HepG2 (cell line): ENCODE measurements at regions not wholly inside any gene's neighbourhood (a gene's known extent, or its start where the extent isn't known, plus 50 kb on each side); places are given as distances from the start of the nearest gene placed in this dataset.

Experiments
- ATAC-seq: fragments of 200-7000 bp; cut with Tn5 transposase; 3 replicates; pipeline ENCODE4 v1.9.1; 2020; ENCODE audit warnings: mild to moderate bottlenecking, moderate library complexity
- BruUV-seq: library from RNA; stranded (reverse); fragments of 400-500 nt; replicated peaks from 2 replicates; lab custom pipeline; 2021; lab: Mats Ljungman, UMichigan
- CTCF ChIA-PET: fragments of 300-600 bp; formaldehyde crosslinking; extraction: SDS; loops from one replicate; lab custom pipeline; 2021; ENCODE audit warnings: low total read pairs, inconsistent platforms, low intra/inter-chr PET ratio; lab: Yijun Ruan, JAX
- POLR2A ChIA-PET: fragments of 350-600 bp; sonication (Branson Sonifier 250); formaldehyde crosslinking; loops from one replicate; lab custom pipeline; 2020; ENCODE audit warnings: antibody characterized with exemption, inconsistent platforms; lab: Yijun Ruan, JAX
- DNase-seq: peaks from one replicate; pipeline ENCODE4 v3.0.0-alpha.2; 2015; ENCODE audit warnings: low spot score
- FAIRE-seq: peaks from 3 replicates; lab custom pipeline; 2011; peaks lifted over from hg19 to GRCh38; lab: Jason Lieb, UNC
- H2AFZ ChIP-seq: one replicate; pipeline ENCODE4 v1.6.1; 2011; ENCODE audit warnings: low read length, inconsistent platforms
- H3K27ac ChIP-seq: fragments of 300-600 bp; 3 replicates; pipeline ENCODE4 v1.8.0; 2011; ENCODE audit warnings: mixed run types, mild to moderate bottlenecking, mixed read lengths, low read length, inconsistent platforms; ENCODE audit not compliant: insufficient read depth; ENCODE audit errors: extremely low read length
- H3K27me3 ChIP-seq, 2 experiments: fragments of 200-600 bp in 1 of 2; 2 replicates in 1 of 2; 3 replicates in 1 of 2; pipeline versions ENCODE4 v1.6.0 to v1.8.0; 2011; ENCODE audit warnings: low read length in 2 of 2, mild to moderate bottlenecking in 2 of 2, moderate library complexity in 2 of 2, inconsistent platforms in 1 of 2; ENCODE audit not compliant: insufficient read depth in 2 of 2, control insufficient read depth in 1 of 2
- H3K36me3 ChIP-seq, 2 experiments: fragments of 200-600 bp in 1 of 2; replicated peaks in 1 of 2; 2 replicates in 1 of 2; 3 replicates in 1 of 2; pipeline versions ENCODE4 v1.5.1 to v1.8.0; 2011; ENCODE audit warnings: low read length in 2 of 2, inconsistent platforms in 1 of 2; ENCODE audit not compliant: insufficient read depth in 2 of 2, control insufficient read depth in 1 of 2
- H3K4me1 ChIP-seq: 2 replicates; pipeline ENCODE4 v1.5.1; 2012; ENCODE audit warnings: low read length, inconsistent platforms; ENCODE audit not compliant: insufficient read depth
- H3K4me2 ChIP-seq: 2 replicates; pipeline ENCODE4 v1.6.0; 2011; ENCODE audit warnings: low read depth, low read length, inconsistent platforms
- H3K4me3 ChIP-seq, 3 experiments: fragments of 200-600 bp in 1 of 3; sonication (generic), shearing (Covaris generic) in 1 of 3; replicated peaks in 1 of 3; 2 replicates each; pipeline ENCODE4 v1.5.1; 2011 to 2016; ENCODE audit warnings: low read length in 3 of 3, inconsistent platforms in 2 of 3, low read depth in 2 of 3, mild to moderate bottlenecking in 2 of 3, control low read depth in 1 of 3, mixed read lengths in 1 of 3; ENCODE audit not compliant: insufficient read depth in 1 of 3
- H3K79me2 ChIP-seq: one replicate; pipeline ENCODE4 v1.6.1; 2011; ENCODE audit warnings: low read length, inconsistent platforms; ENCODE audit not compliant: insufficient read depth
- H3K9ac ChIP-seq: 2 replicates; pipeline ENCODE4 v1.6.0; 2011; ENCODE audit warnings: mild to moderate bottlenecking, low read depth, low read length, inconsistent platforms; ENCODE audit not compliant: insufficient read depth
- H3K9me3 ChIP-seq: 2 replicates; pipeline ENCODE4 v1.5.1; 2012; ENCODE audit warnings: mild to moderate bottlenecking, low read length
- H4K20me1 ChIP-seq: 2 replicates; pipeline ENCODE4 v1.6.0; 2011; ENCODE audit warnings: inconsistent platforms, mild to moderate bottlenecking, low read length, moderate library complexity; ENCODE audit not compliant: insufficient read depth
- CAMTA2 ChIP-seq: sonication (generic); formaldehyde crosslinking; IDR thresholded peaks from 2 replicates; pipeline ENCODE4 v1.4.0; 2020; ENCODE audit warnings: mild to moderate bottlenecking, missing genetic modification reagents, borderline replicate concordance
- CEBPB ChIP-seq: IDR thresholded peaks from 2 replicates; pipeline ENCODE4 v1.6.1; 2011; ENCODE audit warnings: low read depth, low read length, improper control_type of control experiment, borderline replicate concordance
- CENPX ChIP-seq: sonication (generic); formaldehyde crosslinking; IDR thresholded peaks from 2 replicates; pipeline ENCODE4 v1.9.0; 2021; ENCODE audit warnings: mild to moderate bottlenecking, missing genetic modification reagents, moderate library complexity
- EHMT2 ChIP-seq: fragments of 200-600 bp; sonication (generic); IDR thresholded peaks from 2 replicates; pipeline ENCODE4 v1.7.0; 2017; ENCODE audit warnings: antibody characterized with exemption, low read depth, low read length, borderline replicate concordance
- GABPB1 ChIP-seq: IDR thresholded peaks from 2 replicates; pipeline ENCODE4 v1.6.1; 2016; ENCODE audit warnings: mild to moderate bottlenecking, missing genetic modification reagents, moderate library complexity, missing compliant biosample characterization
- SALL1 ChIP-seq: sonication (generic); formaldehyde crosslinking; IDR thresholded peaks from 2 replicates; pipeline ENCODE4 v1.8.0; 2022; ENCODE audit warnings: mild to moderate bottlenecking, missing genetic modification reagents
- U2AF2 ChIP-seq: fragments of 200-400 bp; formaldehyde crosslinking; IDR thresholded peaks from 2 replicates; pipeline ENCODE4 v1.6.1; 2017; ENCODE audit warnings: low read depth, mild to moderate bottlenecking, low read length
- YEATS4 ChIP-seq: sonication (generic); formaldehyde crosslinking; IDR thresholded peaks from 2 replicates; pipeline ENCODE4 v1.4.0; 2020; ENCODE audit warnings: missing genetic modification reagents, borderline replicate concordance
- ZBTB38 ChIP-seq: sonication (generic); formaldehyde crosslinking; IDR thresholded peaks from 2 replicates; pipeline ENCODE4 v1.5.1; 2020; ENCODE audit warnings: mild to moderate bottlenecking, missing genetic modification reagents
- ZBTB44 ChIP-seq: sonication (generic); formaldehyde crosslinking; IDR thresholded peaks from 2 replicates; pipeline ENCODE4 v1.4.0; 2020; ENCODE audit warnings: missing genetic modification reagents
- ZNF75D ChIP-seq: sonication (generic); formaldehyde crosslinking; IDR thresholded peaks from 2 replicates; pipeline ENCODE4 v1.8.1; 2023; ENCODE audit warnings: missing genetic modification reagents, mild to moderate bottlenecking, borderline replicate concordance
- WGBS: methylation state at CpG from one replicate; pipeline ENCODE4 v1.1.6; 2017; ENCODE audit warnings: low lambda C conversion rate; 5-methylcytosine and 5-hydroxymethylcytosine counted together
- in situ Hi-C: cut with HindIII; loops from 2 replicates; pipeline ENCODE4 v1.10.0; 2017; ENCODE audit warnings: low pct_unique_long_range_greater_than_20kb; ENCODE audit not compliant: extremely low pct_ligation_motif_present
- intact Hi-C: fragments of 100-400 bp; cut with micrococcal nuclease; formaldehyde crosslinking; loops from one replicate; pipeline ENCODE4 v1.10.0; 2022; ENCODE audit not compliant: unreplicated experiment
- TF ChIP-seq, protein P1 (sequence below): sonication (generic); formaldehyde crosslinking; IDR thresholded peaks from 2 replicates; pipeline ENCODE4 v1.5.0; 2020; ENCODE audit warnings: mild to moderate bottlenecking, missing genetic modification reagents
- TF ChIP-seq, protein P2 (sequence below): sonication (generic); formaldehyde crosslinking; IDR thresholded peaks from 2 replicates; pipeline ENCODE4 v1.9.0; 2021; ENCODE audit warnings: missing genetic modification reagents, borderline replicate concordance

GRCh38 chr3:75985432-75985831 lies 200.1 kb upstream of the ZNF717 start:
- Histone ChIP-seq H3K36me3 (no peaks in the 10 kb centered on the region), H3K9me3 (peaks cover 69% of the 10 kb centered on the region), H3K27me3 (no peaks in the 10 kb centered on the region), H3K9ac (no peak overlapping the region), H3K4me2 (no peak overlapping the region), H3K79me2 (no peaks in the 10 kb centered on the region), H3K27ac (no peak overlapping the region), H3K4me3 (no peak overlapping the region), H3K4me1 (no peaks in the 10 kb centered on the region), H2AFZ (no peak overlapping the region), H4K20me1 (no peaks in the 10 kb centered on the region)
- in situ Hi-C loops (no loop called here), intact Hi-C loops (no loop called here)
- CTCF ChIA-PET, result no interaction called here
- DNase-seq, result no peak
- TF ChIP-seq ZBTB38 (CRISPR knock-in tag) (no peak), GABPB1 (CRISPR knock-in tag) (no peak), CEBPB (peak; percentile 53; the same call in 1 of the 2 replicates)
- ATAC-seq, result no peak
- POLR2A ChIA-PET, result no interaction called here
- no peak for FAIRE-seq
- 2% methylated on average over 2 of the region's 2 CpGs for WGBS
- no TSS peak for BruUV-seq

DNA sequence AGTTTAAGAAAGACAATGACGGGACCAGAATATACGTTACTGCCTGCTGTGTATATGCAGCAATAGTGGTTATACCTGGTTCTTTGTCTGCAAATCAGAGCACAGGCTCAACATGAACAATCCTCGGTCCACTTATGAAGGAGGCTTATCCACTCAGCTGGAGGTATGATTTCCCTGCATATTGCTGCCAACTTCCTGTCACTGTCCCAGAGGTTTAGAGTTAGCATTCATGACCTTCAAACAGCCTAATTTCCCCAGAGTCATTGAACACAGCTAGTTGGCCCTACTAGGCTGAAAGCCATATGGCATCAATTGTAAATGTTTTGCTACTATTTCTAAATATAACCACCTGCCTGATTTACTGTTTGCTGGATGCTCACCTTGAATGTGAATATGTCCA lies 224.9 kb upstream of the ZNF717 start:
- ChIA-PET POLR2A (no interaction called here), CTCF (no interaction called here)
- no peaks in the 10 kb centered on the region for H3K79me2 ChIP-seq
- no peak overlapping the region for H2AFZ ChIP-seq
- in situ Hi-C loops (no loop called here), intact Hi-C loops (no loop called here)
- FAIRE-seq (no peak), DNase-seq (no peak), ATAC-seq (no peak)
- BruUV-seq, result no TSS peak
- no peaks in the 10 kb centered on the region for H3K4me1 ChIP-seq
- no peaks in the 10 kb centered on the region for H3K27me3 ChIP-seq
- H4K20me1 ChIP-seq, result no peaks in the 10 kb centered on the region
- no peak overlapping the region for H3K27ac ChIP-seq
- peaks cover 36% of the 10 kb centered on the region; the same call in 1 of the 2 replicates for H3K9me3 ChIP-seq
- H3K9ac ChIP-seq, result no peak overlapping the region
- H3K4me2 ChIP-seq, result no peak overlapping the region
- H3K36me3 ChIP-seq, result no peaks in the 10 kb centered on the region
- WGBS, result 25% methylated on average over 3 of the region's 3 CpGs
- H3K4me3 ChIP-seq, result no peak overlapping the region
- TF ChIP-seq YEATS4, result no peak
- no peak for TF ChIP-seq ZBTB44
- TF ChIP-seq ZNF75D (CRISPR knock-in tag), result no peak
- TF ChIP-seq, protein P1, sequence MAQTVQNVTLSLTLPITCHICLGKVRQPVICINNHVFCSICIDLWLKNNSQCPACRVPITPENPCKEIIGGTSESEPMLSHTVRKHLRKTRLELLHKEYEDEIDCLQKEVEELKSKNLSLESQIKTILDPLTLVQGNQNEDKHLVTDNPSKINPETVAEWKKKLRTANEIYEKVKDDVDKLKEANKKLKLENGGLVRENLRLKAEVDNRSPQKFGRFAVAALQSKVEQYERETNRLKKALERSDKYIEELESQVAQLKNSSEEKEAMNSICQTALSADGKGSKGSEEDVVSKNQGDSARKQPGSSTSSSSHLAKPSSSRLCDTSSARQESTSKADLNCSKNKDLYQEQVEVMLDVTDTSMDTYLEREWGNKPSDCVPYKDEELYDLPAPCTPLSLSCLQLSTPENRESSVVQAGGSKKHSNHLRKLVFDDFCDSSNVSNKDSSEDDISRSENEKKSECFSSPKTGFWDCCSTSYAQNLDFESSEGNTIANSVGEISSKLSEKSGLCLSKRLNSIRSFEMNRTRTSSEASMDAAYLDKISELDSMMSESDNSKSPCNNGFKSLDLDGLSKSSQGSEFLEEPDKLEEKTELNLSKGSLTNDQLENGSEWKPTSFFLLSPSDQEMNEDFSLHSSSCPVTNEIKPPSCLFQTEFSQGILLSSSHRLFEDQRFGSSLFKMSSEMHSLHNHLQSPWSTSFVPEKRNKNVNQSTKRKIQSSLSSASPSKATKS, result no peak
- TF ChIP-seq EHMT2, result no peak
- TF ChIP-seq U2AF2, result no peak
- TF ChIP-seq, protein P2, sequence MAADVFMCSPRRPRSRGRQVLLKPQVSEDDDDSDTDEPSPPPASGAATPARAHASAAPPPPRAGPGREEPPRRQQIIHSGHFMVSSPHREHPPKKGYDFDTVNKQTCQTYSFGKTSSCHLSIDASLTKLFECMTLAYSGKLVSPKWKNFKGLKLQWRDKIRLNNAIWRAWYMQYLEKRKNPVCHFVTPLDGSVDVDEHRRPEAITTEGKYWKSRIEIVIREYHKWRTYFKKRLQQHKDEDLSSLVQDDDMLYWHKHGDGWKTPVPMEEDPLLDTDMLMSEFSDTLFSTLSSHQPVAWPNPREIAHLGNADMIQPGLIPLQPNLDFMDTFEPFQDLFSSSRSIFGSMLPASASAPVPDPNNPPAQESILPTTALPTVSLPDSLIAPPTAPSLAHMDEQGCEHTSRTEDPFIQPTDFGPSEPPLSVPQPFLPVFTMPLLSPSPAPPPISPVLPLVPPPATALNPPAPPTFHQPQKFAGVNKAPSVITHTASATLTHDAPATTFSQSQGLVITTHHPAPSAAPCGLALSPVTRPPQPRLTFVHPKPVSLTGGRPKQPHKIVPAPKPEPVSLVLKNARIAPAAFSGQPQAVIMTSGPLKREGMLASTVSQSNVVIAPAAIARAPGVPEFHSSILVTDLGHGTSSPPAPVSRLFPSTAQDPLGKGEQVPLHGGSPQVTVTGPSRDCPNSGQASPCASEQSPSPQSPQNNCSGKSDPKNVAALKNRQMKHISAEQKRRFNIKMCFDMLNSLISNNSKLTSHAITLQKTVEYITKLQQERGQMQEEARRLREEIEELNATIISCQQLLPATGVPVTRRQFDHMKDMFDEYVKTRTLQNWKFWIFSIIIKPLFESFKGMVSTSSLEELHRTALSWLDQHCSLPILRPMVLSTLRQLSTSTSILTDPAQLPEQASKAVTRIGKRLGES, result no peak
- TF ChIP-seq CAMTA2 (CRISPR knock-in tag), result no peak
- no peak for TF ChIP-seq SALL1 (CRISPR knock-in tag)
- TF ChIP-seq CENPX, result no peak
